Gastroesophageal sphincter (tissue), 4 donors: ENCODE measurements at regions not wholly inside any gene's neighbourhood (a gene's known extent, or its start where the extent isn't known, plus 50 kb on each side); places are given as distances from the start of the nearest gene placed in this dataset.

Source experiments
- ATAC-seq: fragments of 150-250 bp; one replicate; pipeline ENCODE4 v1.9.1; 2016; ENCODE audit warnings: mild to moderate bottlenecking, moderate library complexity
- H3K27ac ChIP-seq, 4 donors: fragments of 200-600 bp; sonication (generic) in 3 of 4; 1 replicate in 3 of 4; 2 replicates in 1 of 4; pipeline ENCODE4 v1.5.1; 2016 to 2019
- H3K27me3 ChIP-seq: fragments of 200-600 bp; sonication (generic); one replicate; pipeline ENCODE4 v1.5.1; 2019
- H3K36me3 ChIP-seq, 2 donors: fragments of 200-600 bp; sonication (generic); one replicate each; pipeline ENCODE4 v1.5.1; 2019; ENCODE audit warnings: control low read depth in 1 of 2
- H3K4me1 ChIP-seq, 3 donors: fragments of 200-600 bp; sonication (generic); 1 replicate in 2 of 3; 2 replicates in 1 of 3; pipeline ENCODE4 v1.5.1; 2016 to 2019; ENCODE audit warnings: control low read depth in 2 of 3
- H3K4me3 ChIP-seq, 2 donors: fragments of 200-600 bp; sonication (generic); one replicate each; pipeline ENCODE4 v1.5.1; 2019; ENCODE audit warnings: mild to moderate bottlenecking in 1 of 2, moderate library complexity in 1 of 2
- H3K9me3 ChIP-seq, 3 donors: fragments of 200-600 bp; sonication (generic); one replicate each; pipeline ENCODE4 v1.5.1; 2017 to 2019; ENCODE audit warnings: control low read depth in 2 of 3
- EP300 ChIP-seq: sonication (generic); formaldehyde crosslinking; IDR thresholded peaks from one replicate; pipeline ENCODE4 v1.6.1; 2017; ENCODE audit warnings: antibody characterized with exemption, mild to moderate bottlenecking
- POLR2A ChIP-seq, 2 donors: fragments of 450-650 bp; IDR thresholded peaks; one replicate each; pipeline ENCODE4 v1.6.1; 2017; ENCODE audit warnings: antibody characterized with exemption in 2 of 2, mild to moderate bottlenecking in 2 of 2, moderate library complexity in 1 of 2
- POLR2AphosphoS5 ChIP-seq: sonication (generic); formaldehyde crosslinking; IDR thresholded peaks from one replicate; pipeline ENCODE4 v1.6.1; 2017; ENCODE audit warnings: antibody characterized with exemption
- WGBS, 2 donors: methylation state at CpG; one replicate each; pipeline ENCODE4 v1.1.5; 2018; ENCODE audit warnings: low coverage in 1 of 2; 5-methylcytosine and 5-hydroxymethylcytosine counted together
- TF ChIP-seq, protein P1 (sequence below), 4 experiments: fragments of 200-600 bp in 2 of 4; fragments of 450-650 bp in 2 of 4; sonication (generic) in 1 of 4; IDR thresholded peaks; one replicate each; pipeline ENCODE4 v1.5.1; 2017 to 2019; ENCODE audit warnings: antibody characterized with exemption in 4 of 4, mild to moderate bottlenecking in 2 of 4, moderate library complexity in 2 of 4

GRCh38 chr12:66836623-66837310, 157.9 kb upstream of the GRIP1 start:
- H3K4me3 ChIP-seq, result no peak overlapping the region
- TF ChIP-seq, protein P1, sequence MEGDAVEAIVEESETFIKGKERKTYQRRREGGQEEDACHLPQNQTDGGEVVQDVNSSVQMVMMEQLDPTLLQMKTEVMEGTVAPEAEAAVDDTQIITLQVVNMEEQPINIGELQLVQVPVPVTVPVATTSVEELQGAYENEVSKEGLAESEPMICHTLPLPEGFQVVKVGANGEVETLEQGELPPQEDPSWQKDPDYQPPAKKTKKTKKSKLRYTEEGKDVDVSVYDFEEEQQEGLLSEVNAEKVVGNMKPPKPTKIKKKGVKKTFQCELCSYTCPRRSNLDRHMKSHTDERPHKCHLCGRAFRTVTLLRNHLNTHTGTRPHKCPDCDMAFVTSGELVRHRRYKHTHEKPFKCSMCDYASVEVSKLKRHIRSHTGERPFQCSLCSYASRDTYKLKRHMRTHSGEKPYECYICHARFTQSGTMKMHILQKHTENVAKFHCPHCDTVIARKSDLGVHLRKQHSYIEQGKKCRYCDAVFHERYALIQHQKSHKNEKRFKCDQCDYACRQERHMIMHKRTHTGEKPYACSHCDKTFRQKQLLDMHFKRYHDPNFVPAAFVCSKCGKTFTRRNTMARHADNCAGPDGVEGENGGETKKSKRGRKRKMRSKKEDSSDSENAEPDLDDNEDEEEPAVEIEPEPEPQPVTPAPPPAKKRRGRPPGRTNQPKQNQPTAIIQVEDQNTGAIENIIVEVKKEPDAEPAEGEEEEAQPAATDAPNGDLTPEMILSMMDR (IDR thresholded peaks at IDR 0.05), result no peak
- no peak for ATAC-seq
- H3K36me3 ChIP-seq, result no peaks in the 10 kb centered on the region
- no peaks in the 10 kb centered on the region for H3K4me1 ChIP-seq
- WGBS, 2 donors, result 94% methylated on average over 1 of the region's 1 CpG; no CpG with 5 or more reads in 1 of the 2 donors
- no peak overlapping the region for H3K27ac ChIP-seq
- no peaks in the 10 kb centered on the region for H3K9me3 ChIP-seq
- no peaks in the 10 kb centered on the region for H3K27me3 ChIP-seq

DNA sequence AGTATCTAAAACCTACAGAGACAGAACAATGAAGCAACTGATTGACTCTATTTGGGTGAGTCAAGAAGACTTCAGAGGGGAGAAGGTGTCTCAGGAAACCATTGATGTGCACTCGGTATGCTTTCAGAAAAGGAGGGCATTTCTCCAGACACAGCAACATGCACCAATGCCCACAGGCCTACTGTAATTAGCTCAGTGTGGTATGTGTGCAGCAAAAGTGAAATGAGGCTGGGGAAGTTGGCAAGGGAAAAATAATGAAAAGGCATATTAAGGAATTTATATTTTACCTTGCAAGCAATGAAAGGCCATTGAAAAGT, 158.4 kb upstream of the GRIP1 start:
- WGBS, 2 donors, result 83 to 100% methylated on average over 1 of the region's 1 CpG
- Histone ChIP-seq H3K4me1 (no peaks in the 10 kb centered on the region), H3K27me3 (no peaks in the 10 kb centered on the region), H3K9me3 (no peaks in the 10 kb centered on the region), H3K4me3 (no peak overlapping the region), H3K27ac (no peak overlapping the region), H3K36me3 (no peaks in the 10 kb centered on the region)
- no peak for ATAC-seq
- TF ChIP-seq POLR2AphosphoS5 (no peak), POLR2A (IDR thresholded peaks at IDR 0.05) (no peak), EP300 (no peak)
- TF ChIP-seq, protein P1 (IDR thresholded peaks at IDR 0.05), result no peak

- TF ChIP-seq POLR2AphosphoS5 (no peak), EP300 (no peak), POLR2A (IDR thresholded peaks at IDR 0.05) (no peak)
- TF ChIP-seq, protein P1 (IDR thresholded peaks at IDR 0.05), result no peak
- no peak overlapping the region for H3K4me3 ChIP-seq
- H3K27ac ChIP-seq, result no peak overlapping the region
- WGBS, 2 donors, result 50 to 88% methylated on average over 4 of the region's 4 CpGs
- no peaks in the 10 kb centered on the region for H3K9me3 ChIP-seq
- no peaks in the 10 kb centered on the region for H3K36me3 ChIP-seq
- ATAC-seq, result no peak
- H3K27me3 ChIP-seq, result no peaks in the 10 kb centered on the region
- no peaks in the 10 kb centered on the region for H3K4me1 ChIP-seq
Observed at GRCh38 chr12:66838366-66838765, 159.5 kb upstream of the GRIP1 start.

DNA sequence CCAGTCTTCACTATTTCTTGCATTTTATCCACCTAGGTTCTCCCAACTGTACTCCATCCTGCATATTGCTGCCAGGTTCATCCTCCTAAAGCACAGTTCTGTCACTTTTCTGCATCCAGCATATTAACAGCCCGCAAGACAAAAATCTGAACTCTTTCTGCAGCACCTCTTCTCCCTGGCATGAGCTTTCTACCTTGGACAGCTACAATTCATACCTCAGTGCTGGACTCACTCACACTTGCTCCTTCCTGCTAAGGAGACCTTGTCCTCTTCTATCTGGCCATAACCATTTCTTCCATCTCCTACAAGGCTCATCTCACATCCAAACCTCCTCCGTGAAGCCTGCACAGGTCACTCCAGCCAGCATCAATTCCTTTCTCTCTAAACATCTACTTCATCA, 170.1 kb upstream of the GRIP1 start:
- Histone ChIP-seq H3K4me3 (no peak overlapping the region), H3K4me1 (peaks cover 0 to 11% (median 0%) of the 10 kb centered on the region in 3 donors), H3K9me3 (no peaks in the 10 kb centered on the region), H3K27ac (no peak overlapping the region), H3K27me3 (no peaks in the 10 kb centered on the region), H3K36me3 (no peaks in the 10 kb centered on the region)
- 89 to 93% methylated on average over 2 of the region's 2 CpGs for WGBS, 2 donors
- ATAC-seq, result no peak
- TF ChIP-seq, protein P1 (IDR thresholded peaks at IDR 0.05), result no peak
- no peak for TF ChIP-seq EP300
- TF ChIP-seq POLR2A (IDR thresholded peaks at IDR 0.05), result no peak
- TF ChIP-seq POLR2AphosphoS5, result no peak

GRCh38 chr12:66851134-66851533, 172.3 kb upstream of the GRIP1 start:
- Histone ChIP-seq H3K9me3 (no peaks in the 10 kb centered on the region), H3K27me3 (no peaks in the 10 kb centered on the region), H3K4me1 (peaks cover 0 to 11% (median 0%) of the 10 kb centered on the region in 3 donors), H3K36me3 (no peaks in the 10 kb centered on the region), H3K4me3 (no peak overlapping the region), H3K27ac (no peak overlapping the region)
- ATAC-seq, result no peak
- TF ChIP-seq, protein P1 (IDR thresholded peaks at IDR 0.05), result no peak
- TF ChIP-seq POLR2A (IDR thresholded peaks at IDR 0.05), result no peak
- no peak for TF ChIP-seq POLR2AphosphoS5
- TF ChIP-seq EP300, result no peak
- WGBS, 2 donors, result 70 to 74% methylated on average over 4 to 5 of the region's 5 CpGs
